ENCODE measurements at regions not wholly inside any gene's neighbourhood (a gene's known extent, or its start where the extent isn't known, plus 50 kb on each side); places are given as distances from the start of the nearest gene placed in this dataset.

GRCh38 chr14:51317373-51317772, 77.3 kb downstream of the TMX1 start:
- DNase-seq (ENCODE audit: low read depth in 1 of 2, low spot score in 2 of 2) (no peak), FAIRE-seq (no peak)
- H3K23ac ChIP-seq (ENCODE audit: insufficient read length) = no peak overlapping the region
- no peak overlapping the region for H3K4me3 ChIP-seq (ENCODE audit: extremely low read depth in 1 of 4, insufficient read depth in 2 of 4, low read depth in 3 of 4, low read length in 4 of 4)
- no peak overlapping the region for H2BK12ac ChIP-seq (ENCODE audit: low read depth, low read length)
- no peak overlapping the region for H2BK120ac ChIP-seq (replicated peaks; ENCODE audit: low read depth, low read length)
- no peak overlapping the region for H2BK15ac ChIP-seq (ENCODE audit: low read length)
- no peak overlapping the region for H4K91ac ChIP-seq (replicated peaks; ENCODE audit: insufficient read length, low read length)
- no peak overlapping the region for H2AK5ac ChIP-seq (ENCODE audit: low read depth, low read length)
- no peaks in the 10 kb centered on the region for H3K4me1 ChIP-seq (replicated peaks in 1 of 4; ENCODE audit: control insufficient read depth in 3 of 4, insufficient read depth in 4 of 4, low read length in 3 of 4)
- H3K4ac ChIP-seq (replicated peaks; ENCODE audit: insufficient read length, low read depth, low read length) = no peak overlapping the region
- no peak overlapping the region for H3K56ac ChIP-seq (replicated peaks; ENCODE audit: insufficient read length, low read depth, low read length)
- no peaks in the 10 kb centered on the region for H3K79me2 ChIP-seq (ENCODE audit: control insufficient read depth in 1 of 2, insufficient read depth in 2 of 2, low read length in 2 of 2)
- H2BK5ac ChIP-seq (ENCODE audit: low read depth, low read length) = no peak overlapping the region
- H2AFZ ChIP-seq (ENCODE audit: low read length) = no peak overlapping the region
- H3K9me3 ChIP-seq (ENCODE audit: insufficient read depth in 2 of 2, low read depth in 1 of 2, low read length in 1 of 2) = no peaks in the 10 kb centered on the region
- POLR2A ChIA-PET (ENCODE audit: partially characterized antibody) = no interaction called here
- WGBS, 2 experiments (ENCODE audit: extremely low coverage in 1 of 2, insufficient coverage in 1 of 2, insufficient read length in 1 of 2, insufficient replicate concordance in 2 of 2, low coverage in 1 of 2, low lambda C conversion rate in 2 of 2, missing lambda C conversion rate in 1 of 2) = 86% methylated on average over 2 of the region's 2 CpGs; no CpG with 5 or more reads in 1 of the 2 experiments
- no peak overlapping the region for H4K5ac ChIP-seq (ENCODE audit: insufficient read length, low read depth, low read length)
- no peak overlapping the region for H3K18ac ChIP-seq (ENCODE audit: extremely low read depth, low read length)
- no peaks in the 10 kb centered on the region for H3K79me1 ChIP-seq (ENCODE audit: low read depth, low read length)
- no peaks in the 10 kb centered on the region for H3K27me3 ChIP-seq (replicated peaks in 1 of 4; ENCODE audit: control insufficient read depth in 3 of 4, extremely low read depth in 1 of 4, insufficient read depth in 3 of 4, low read length in 3 of 4)
- no peaks in the 10 kb centered on the region for H3K36me3 ChIP-seq (ENCODE audit: control insufficient read depth in 2 of 4, insufficient read depth in 4 of 4, low read length in 3 of 4)
- H3K14ac ChIP-seq (ENCODE audit: insufficient read length) = no peak overlapping the region
- H3K27ac ChIP-seq (ENCODE audit: low read depth, low read length) = no peak overlapping the region
- no peak overlapping the region for H3K4me2 ChIP-seq (ENCODE audit: insufficient read depth in 1 of 2, low read depth in 2 of 2, low read length in 2 of 2)
- H2BK20ac ChIP-seq (ENCODE audit: low read length) = no peak overlapping the region
- no peaks in the 10 kb centered on the region; the same call in 1 of the 2 replicates for H3K23me2 ChIP-seq (ENCODE audit: low read depth, low read length)
- H4K20me1 ChIP-seq (replicated peaks in 1 of 2; ENCODE audit: control insufficient read depth in 1 of 2, insufficient read depth in 2 of 2, low read length in 2 of 2) = no peaks in the 10 kb centered on the region
- no peak overlapping the region for H4K8ac ChIP-seq (ENCODE audit: extremely low read depth, insufficient read depth, low read length)
- CTCF ChIA-PET (ENCODE audit: partially characterized antibody) = interaction anchor here (1.0 to 1.6 kb wide), 2 partner anchors 16 to 22 kb away, joined by 3 to 4 read pairs; no protein-coding TSS in a partner anchor
- H3K9ac ChIP-seq (replicated peaks in 1 of 4; ENCODE audit: extremely low read depth in 1 of 4, low read depth in 3 of 4, low read length in 3 of 4) = no peak overlapping the region
- TF ChIP-seq EP300 (IDR thresholded peaks at IDR 0.05; ENCODE audit: borderline replicate concordance in 1 of 2, low read depth in 2 of 2, low read length in 2 of 2) = no peak
- no peak for TF ChIP-seq MAX (IDR thresholded peaks at IDR 0.05)
- TF ChIP-seq FOSL1 (IDR thresholded peaks at IDR 0.05; ENCODE audit: insufficient read depth, low read depth, low read length) = no peak
- no peak for TF ChIP-seq KDM4A (IDR thresholded peaks at IDR 0.05; ENCODE audit: low read depth, low read length, severe bottlenecking)
- no peak for TF ChIP-seq JUN (IDR thresholded peaks at IDR 0.05; ENCODE audit: low read depth, low read length)
- TF ChIP-seq CTBP2 (IDR thresholded peaks at IDR 0.05; ENCODE audit: borderline replicate concordance, insufficient read depth, insufficient read length, low read length) = no peak
- no peak for TF ChIP-seq TAF1 (IDR thresholded peaks at IDR 0.05; ENCODE audit: low read depth, low read length)
- no peak for TF ChIP-seq SAP30 (IDR thresholded peaks at IDR 0.05; ENCODE audit: insufficient read depth, insufficient replicate concordance, low read length)
- no peak for TF ChIP-seq CHD1 (IDR thresholded peaks at IDR 0.05; ENCODE audit: low read depth, low read length)
- TF ChIP-seq HDAC6 (IDR thresholded peaks at IDR 0.05; ENCODE audit: low read depth, low read length) = no peak
- no peak for TF ChIP-seq RBBP5 (IDR thresholded peaks at IDR 0.05; ENCODE audit: borderline replicate concordance, low read depth, low read length)
- TF ChIP-seq, protein P1, sequence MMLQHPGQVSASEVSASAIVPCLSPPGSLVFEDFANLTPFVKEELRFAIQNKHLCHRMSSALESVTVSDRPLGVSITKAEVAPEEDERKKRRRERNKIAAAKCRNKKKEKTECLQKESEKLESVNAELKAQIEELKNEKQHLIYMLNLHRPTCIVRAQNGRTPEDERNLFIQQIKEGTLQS (IDR thresholded peaks at IDR 0.05; ENCODE audit: insufficient read depth, low read depth, low read length) = no peak

All from H1 (cell line).